Astrocyte (in vitro differentiated cells and primary cell): ENCODE measurements at regions not wholly inside any gene's neighbourhood (a gene's known extent, or its start where the extent isn't known, plus 50 kb on each side); places are given as distances from the start of the nearest gene placed in this dataset.

Source experiments
- DNase-seq: peaks from one replicate; pipeline ENCODE4 v3.0.0-alpha.2; 2010; ENCODE audit warnings: low read depth
- FAIRE-seq: peaks from 2 replicates; lab custom pipeline; 2011; peaks lifted over from hg19 to GRCh38; lab: Jason Lieb, UNC
- H2AFZ ChIP-seq: 2 replicates; pipeline ENCODE4 v1.6.0; 2012; ENCODE audit warnings: low read depth, low read length, inconsistent platforms
- H3K27ac ChIP-seq: 2 replicates; pipeline ENCODE4 v1.5.1; 2011; ENCODE audit warnings: low read depth, low read length, inconsistent platforms
- H3K27me3 ChIP-seq: 2 replicates; pipeline ENCODE4 v1.6.0; 2011; ENCODE audit warnings: low read length, inconsistent platforms; ENCODE audit not compliant: insufficient read depth
- H3K36me3 ChIP-seq: 2 replicates; pipeline ENCODE4 v1.5.1; 2011; ENCODE audit warnings: low read length, inconsistent platforms; ENCODE audit not compliant: insufficient read depth
- H3K4me1 ChIP-seq: 2 replicates; pipeline ENCODE4 v1.5.1; 2011; ENCODE audit warnings: low read length, inconsistent platforms; ENCODE audit not compliant: insufficient read depth
- H3K4me2 ChIP-seq: 2 replicates; pipeline ENCODE4 v1.6.0; 2012; ENCODE audit warnings: low read length, inconsistent platforms
- H3K4me3 ChIP-seq: 2 replicates; pipeline ENCODE4 v1.5.1; 2011; ENCODE audit warnings: low read depth, mild to moderate bottlenecking, low read length, inconsistent platforms; ENCODE audit not compliant: insufficient read depth
- H3K79me2 ChIP-seq: 2 replicates; pipeline ENCODE4 v1.6.0; 2012; ENCODE audit warnings: mild to moderate bottlenecking, low read length, inconsistent platforms; ENCODE audit not compliant: insufficient read depth
- H3K9ac ChIP-seq: 2 replicates; pipeline ENCODE4 v1.6.0; 2012; ENCODE audit warnings: mild to moderate bottlenecking, low read length, inconsistent platforms
- H3K9me3 ChIP-seq: 2 replicates; pipeline ENCODE4 v1.5.1; 2012; ENCODE audit warnings: low read depth, mild to moderate bottlenecking, low read length, inconsistent platforms; ENCODE audit not compliant: insufficient read depth
- H4K20me1 ChIP-seq: 2 replicates; pipeline ENCODE4 v1.6.0; 2012; ENCODE audit warnings: low read length, inconsistent platforms; ENCODE audit not compliant: insufficient read depth
- H3K27ac Mint-ChIP-seq: one replicate; pipeline ENCODE4 v1.8.0; 2021; ENCODE audit warnings: mild to moderate bottlenecking, mixed read lengths; ENCODE audit not compliant: unreplicated experiment
- H3K27me3 Mint-ChIP-seq: one replicate; pipeline ENCODE4 v1.8.0; 2021; ENCODE audit warnings: low read depth, mixed read lengths; ENCODE audit not compliant: unreplicated experiment
- H3K36me3 Mint-ChIP-seq: one replicate; pipeline ENCODE4 v1.8.0; 2021; ENCODE audit warnings: low read depth, mixed read lengths; ENCODE audit not compliant: unreplicated experiment
- H3K4me1 Mint-ChIP-seq: one replicate; pipeline ENCODE4 v1.8.0; 2021; ENCODE audit warnings: low read depth, mixed read lengths; ENCODE audit not compliant: unreplicated experiment
- H3K4me3 Mint-ChIP-seq: one replicate; pipeline ENCODE4 v1.8.0; 2021; ENCODE audit warnings: mild to moderate bottlenecking, moderate library complexity, mixed read lengths; ENCODE audit not compliant: unreplicated experiment
- H3K9me3 Mint-ChIP-seq: one replicate; pipeline ENCODE4 v1.8.0; 2021; ENCODE audit warnings: mild to moderate bottlenecking, mixed read lengths; ENCODE audit not compliant: unreplicated experiment
- EZH2 ChIP-seq: IDR thresholded peaks from 2 replicates; pipeline ENCODE4 v1.6.1; 2012; ENCODE audit warnings: mild to moderate bottlenecking, low read length, inconsistent platforms; ENCODE audit not compliant: insufficient read depth
- TF ChIP-seq, protein P1 (sequence below): IDR thresholded peaks from 2 replicates; pipeline ENCODE4 v1.5.1; 2011; ENCODE audit warnings: low read depth, mild to moderate bottlenecking, inconsistent platforms, low read length, moderate library complexity; ENCODE audit not compliant: insufficient read depth

DNA sequence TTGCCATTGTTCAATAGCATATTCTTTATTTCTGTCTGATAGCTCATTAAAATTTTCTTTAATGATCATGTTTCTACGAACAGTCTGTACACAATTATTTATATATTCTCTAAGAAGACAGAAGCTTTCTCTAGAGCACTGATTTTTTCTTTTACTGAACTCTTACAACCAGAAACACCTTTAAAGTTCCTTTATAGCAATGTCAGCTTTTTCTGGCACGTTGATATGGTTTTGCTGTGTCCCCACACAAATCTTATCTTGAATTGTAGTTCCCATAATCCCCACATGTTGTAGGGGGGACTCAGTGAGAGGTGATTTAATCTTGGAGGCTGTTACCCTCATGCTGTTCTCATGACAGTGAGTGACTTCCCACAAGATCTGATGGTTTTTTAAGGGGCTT is 299.4 kb downstream of the PPARGC1A start:
- Histone ChIP-seq H3K27ac (no peak overlapping the region), H3K79me2 (no peaks in the 10 kb centered on the region), H3K4me3 (no peak overlapping the region), H3K9ac (no peak overlapping the region), H3K9me3 (no peaks in the 10 kb centered on the region), H4K20me1 (no peaks in the 10 kb centered on the region), H2AFZ (no peak overlapping the region), H3K27me3 (no peaks in the 10 kb centered on the region), H3K36me3 (no peaks in the 10 kb centered on the region), H3K4me2 (no peak overlapping the region), H3K4me1 (no peaks in the 10 kb centered on the region)
- no peaks in the 10 kb centered on the region for H3K27me3 Mint-ChIP-seq
- no peaks in the 10 kb centered on the region for H3K36me3 Mint-ChIP-seq
- H3K4me3 Mint-ChIP-seq, result no peak overlapping the region
- H3K9me3 Mint-ChIP-seq, result peaks cover 7% of the 10 kb centered on the region
- no peak for FAIRE-seq
- H3K27ac Mint-ChIP-seq, result no peak overlapping the region
- DNase-seq, result no peak
- TF ChIP-seq, protein P1, sequence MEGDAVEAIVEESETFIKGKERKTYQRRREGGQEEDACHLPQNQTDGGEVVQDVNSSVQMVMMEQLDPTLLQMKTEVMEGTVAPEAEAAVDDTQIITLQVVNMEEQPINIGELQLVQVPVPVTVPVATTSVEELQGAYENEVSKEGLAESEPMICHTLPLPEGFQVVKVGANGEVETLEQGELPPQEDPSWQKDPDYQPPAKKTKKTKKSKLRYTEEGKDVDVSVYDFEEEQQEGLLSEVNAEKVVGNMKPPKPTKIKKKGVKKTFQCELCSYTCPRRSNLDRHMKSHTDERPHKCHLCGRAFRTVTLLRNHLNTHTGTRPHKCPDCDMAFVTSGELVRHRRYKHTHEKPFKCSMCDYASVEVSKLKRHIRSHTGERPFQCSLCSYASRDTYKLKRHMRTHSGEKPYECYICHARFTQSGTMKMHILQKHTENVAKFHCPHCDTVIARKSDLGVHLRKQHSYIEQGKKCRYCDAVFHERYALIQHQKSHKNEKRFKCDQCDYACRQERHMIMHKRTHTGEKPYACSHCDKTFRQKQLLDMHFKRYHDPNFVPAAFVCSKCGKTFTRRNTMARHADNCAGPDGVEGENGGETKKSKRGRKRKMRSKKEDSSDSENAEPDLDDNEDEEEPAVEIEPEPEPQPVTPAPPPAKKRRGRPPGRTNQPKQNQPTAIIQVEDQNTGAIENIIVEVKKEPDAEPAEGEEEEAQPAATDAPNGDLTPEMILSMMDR, result no peak
- TF ChIP-seq EZH2, result no peak
- H3K4me1 Mint-ChIP-seq, result no peaks in the 10 kb centered on the region

DNA sequence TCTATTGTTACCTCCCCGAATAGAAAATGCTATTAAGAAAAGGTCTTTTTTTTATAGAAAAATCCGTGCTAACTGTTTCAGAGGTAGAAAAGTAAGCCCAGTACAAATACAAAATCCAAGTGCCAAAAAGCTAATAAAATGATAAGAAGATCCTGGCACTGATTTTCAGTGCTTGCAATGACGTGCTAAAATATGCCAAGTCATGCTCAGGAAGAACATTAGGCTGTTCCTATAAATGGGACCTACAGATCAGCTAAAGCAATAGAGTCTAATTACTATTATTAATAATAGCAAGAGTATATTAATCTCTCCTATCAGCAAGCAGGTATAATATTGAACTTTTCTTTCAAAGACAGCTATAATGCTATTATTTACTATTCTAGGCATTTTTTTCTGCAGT is 305.8 kb downstream of the PPARGC1A start:
- no peaks in the 10 kb centered on the region for H3K27me3 ChIP-seq
- H3K27ac ChIP-seq, result no peak overlapping the region
- Mint-ChIP-seq H3K4me3 (no peak overlapping the region), H3K36me3 (no peaks in the 10 kb centered on the region), H3K9me3 (no peaks in the 10 kb centered on the region), H3K27ac (no peak overlapping the region), H3K4me1 (no peaks in the 10 kb centered on the region), H3K27me3 (no peaks in the 10 kb centered on the region)
- H4K20me1 ChIP-seq, result no peaks in the 10 kb centered on the region
- no peaks in the 10 kb centered on the region for H3K79me2 ChIP-seq
- FAIRE-seq (no peak), DNase-seq (no peak)
- H3K4me3 ChIP-seq, result no peak overlapping the region
- no peaks in the 10 kb centered on the region for H3K4me1 ChIP-seq
- H2AFZ ChIP-seq, result no peak overlapping the region
- TF ChIP-seq, protein P1, result no peak
- no peak for TF ChIP-seq EZH2
- no peak overlapping the region for H3K9ac ChIP-seq
- no peaks in the 10 kb centered on the region for H3K36me3 ChIP-seq
- H3K4me2 ChIP-seq, result no peak overlapping the region
- H3K9me3 ChIP-seq, result no peaks in the 10 kb centered on the region

DNA sequence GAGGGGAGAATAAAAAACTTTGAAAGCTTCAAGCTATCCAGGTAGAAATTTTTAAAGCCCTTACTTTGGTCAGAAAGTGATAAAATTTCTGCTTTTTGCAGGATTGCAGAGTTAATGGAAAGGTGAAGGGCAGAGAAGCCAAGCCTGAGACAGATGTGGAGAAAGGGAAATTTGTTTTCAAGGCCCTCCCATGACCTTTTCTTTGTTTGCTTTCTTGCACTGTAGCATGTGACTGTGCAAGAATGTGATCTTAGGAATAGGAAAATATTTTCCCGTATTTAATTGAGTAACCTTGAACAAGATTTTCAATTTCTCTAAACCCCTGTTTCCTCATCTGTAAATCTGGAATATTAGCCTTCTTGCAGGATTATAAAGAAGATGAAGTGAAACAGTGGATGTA is 307.2 kb downstream of the PPARGC1A start:
- Histone ChIP-seq H4K20me1 (no peaks in the 10 kb centered on the region), H3K36me3 (no peaks in the 10 kb centered on the region), H2AFZ (no peak overlapping the region), H3K9me3 (no peaks in the 10 kb centered on the region), H3K4me3 (no peak overlapping the region), H3K79me2 (no peaks in the 10 kb centered on the region), H3K4me2 (no peak overlapping the region), H3K9ac (no peak overlapping the region), H3K4me1 (no peaks in the 10 kb centered on the region), H3K27ac (no peak overlapping the region), H3K27me3 (no peaks in the 10 kb centered on the region)
- Mint-ChIP-seq H3K27me3 (no peaks in the 10 kb centered on the region), H3K36me3 (no peaks in the 10 kb centered on the region), H3K4me1 (no peaks in the 10 kb centered on the region), H3K4me3 (no peak overlapping the region), H3K27ac (no peak overlapping the region), H3K9me3 (no peaks in the 10 kb centered on the region)
- TF ChIP-seq, protein P1, result no peak
- no peak for TF ChIP-seq EZH2
- no peak for FAIRE-seq
- DNase-seq, result no peak
